Prostate gland (tissue), 2 donors: ENCODE measurements at regions not wholly inside any gene's neighbourhood (a gene's known extent, or its start where the extent isn't known, plus 50 kb on each side); places are given as distances from the start of the nearest gene placed in this dataset.
"Not testable (repeated sequence)": the region's sequence is repeated elsewhere in the genome, so short reads cannot be mapped to it uniquely, and the experiment has no call there.

Experiments used
- DNase-seq: peaks from one replicate; pipeline ENCODE4 v3.0.0-alpha.2; 2019; ENCODE audit warnings: low spot score
- H3K27ac ChIP-seq, 2 donors: fragments of 200-600 bp; sonication (generic); 2 replicates each; pipeline ENCODE4 v1.5.1; 2017 to 2019
- H3K27me3 ChIP-seq: fragments of 200-600 bp; sonication (generic); replicated peaks from 2 replicates; pipeline ENCODE4 v1.5.1; 2019; ENCODE audit not compliant: insufficient read depth
- H3K36me3 ChIP-seq, 2 donors: fragments of 200-600 bp; sonication (generic); 1 replicate in 1 of 2; 2 replicates in 1 of 2; pipeline versions ENCODE4 v1.5.1 to v1.8.1; 2017 to 2019
- H3K4me1 ChIP-seq: fragments of 200-600 bp; sonication (generic); replicated peaks from 2 replicates; pipeline ENCODE4 v1.5.1; 2019
- H3K4me3 ChIP-seq, 2 donors: fragments of 200-600 bp; sonication (generic); 2 replicates each; pipeline ENCODE4 v1.5.1; 2017 to 2019
- H3K9me3 ChIP-seq: fragments of 200-600 bp; sonication (generic); 2 replicates; pipeline ENCODE4 v1.5.1; 2017
- POLR2A ChIP-seq: fragments of 450-650 bp; IDR thresholded peaks from one replicate; pipeline ENCODE4 v1.6.1; 2016; ENCODE audit warnings: antibody characterized with exemption, mild to moderate bottlenecking
- POLR2AphosphoS5 ChIP-seq: sonication (generic); formaldehyde crosslinking; IDR thresholded peaks from one replicate; pipeline ENCODE4 v1.6.1; 2017; ENCODE audit warnings: antibody characterized with exemption
- WGBS: methylation state at CpG from one replicate; pipeline ENCODE4 v1.1.5; 2018; 5-methylcytosine and 5-hydroxymethylcytosine counted together
- intact Hi-C: fragments of 100-400 bp; cut with DNase I; formaldehyde crosslinking; loops from one replicate; pipeline ENCODE4 v1.14.2; 2022
- TF ChIP-seq, protein P1 (sequence below), 4 experiments: fragments of 200-600 bp in 2 of 4; fragments of 450-650 bp in 2 of 4; sonication (generic) in 2 of 4; IDR thresholded peaks; 1 replicate in 3 of 4; 2 replicates in 1 of 4; pipeline ENCODE4 v1.5.1; 2016 to 2019; ENCODE audit warnings: antibody characterized with exemption in 4 of 4, mild to moderate bottlenecking in 2 of 4, moderate library complexity in 2 of 4

DNA sequence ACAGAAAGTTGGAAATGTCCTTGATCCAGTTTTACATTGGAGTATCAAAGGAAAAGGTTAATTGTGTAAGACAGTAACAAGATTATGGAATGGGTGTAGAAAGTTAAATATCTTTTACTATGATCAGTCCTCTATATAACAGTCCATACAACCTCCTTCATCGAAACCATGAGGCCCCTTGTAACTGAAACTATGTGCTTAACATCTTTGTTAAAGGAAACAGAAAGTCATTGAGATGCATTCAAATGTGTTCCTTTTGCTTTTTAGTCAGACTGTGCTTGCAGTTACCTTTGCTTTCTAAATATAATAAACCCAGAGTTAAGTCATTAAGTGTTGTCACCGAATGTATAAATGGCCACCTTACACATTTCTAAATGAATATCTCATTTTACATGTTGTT, 1298.5 kb downstream of the ROBO2 start:
- WGBS, result 73% methylated on average over 2 of the region's 2 CpGs
- no peak for TF ChIP-seq POLR2AphosphoS5
- TF ChIP-seq, protein P1, sequence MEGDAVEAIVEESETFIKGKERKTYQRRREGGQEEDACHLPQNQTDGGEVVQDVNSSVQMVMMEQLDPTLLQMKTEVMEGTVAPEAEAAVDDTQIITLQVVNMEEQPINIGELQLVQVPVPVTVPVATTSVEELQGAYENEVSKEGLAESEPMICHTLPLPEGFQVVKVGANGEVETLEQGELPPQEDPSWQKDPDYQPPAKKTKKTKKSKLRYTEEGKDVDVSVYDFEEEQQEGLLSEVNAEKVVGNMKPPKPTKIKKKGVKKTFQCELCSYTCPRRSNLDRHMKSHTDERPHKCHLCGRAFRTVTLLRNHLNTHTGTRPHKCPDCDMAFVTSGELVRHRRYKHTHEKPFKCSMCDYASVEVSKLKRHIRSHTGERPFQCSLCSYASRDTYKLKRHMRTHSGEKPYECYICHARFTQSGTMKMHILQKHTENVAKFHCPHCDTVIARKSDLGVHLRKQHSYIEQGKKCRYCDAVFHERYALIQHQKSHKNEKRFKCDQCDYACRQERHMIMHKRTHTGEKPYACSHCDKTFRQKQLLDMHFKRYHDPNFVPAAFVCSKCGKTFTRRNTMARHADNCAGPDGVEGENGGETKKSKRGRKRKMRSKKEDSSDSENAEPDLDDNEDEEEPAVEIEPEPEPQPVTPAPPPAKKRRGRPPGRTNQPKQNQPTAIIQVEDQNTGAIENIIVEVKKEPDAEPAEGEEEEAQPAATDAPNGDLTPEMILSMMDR (IDR thresholded peaks at IDR 0.05), result no peak
- no peak for TF ChIP-seq POLR2A
- H3K4me3 ChIP-seq, result no peak overlapping the region
- H3K27ac ChIP-seq, result no peak overlapping the region
- no peaks in the 10 kb centered on the region for H3K36me3 ChIP-seq
- no peaks in the 10 kb centered on the region for H3K9me3 ChIP-seq
- no peak for DNase-seq
- no peaks in the 10 kb centered on the region for H3K4me1 ChIP-seq
- intact Hi-C loops, result no loop called here
- H3K27me3 ChIP-seq, result no peaks in the 10 kb centered on the region

DNA sequence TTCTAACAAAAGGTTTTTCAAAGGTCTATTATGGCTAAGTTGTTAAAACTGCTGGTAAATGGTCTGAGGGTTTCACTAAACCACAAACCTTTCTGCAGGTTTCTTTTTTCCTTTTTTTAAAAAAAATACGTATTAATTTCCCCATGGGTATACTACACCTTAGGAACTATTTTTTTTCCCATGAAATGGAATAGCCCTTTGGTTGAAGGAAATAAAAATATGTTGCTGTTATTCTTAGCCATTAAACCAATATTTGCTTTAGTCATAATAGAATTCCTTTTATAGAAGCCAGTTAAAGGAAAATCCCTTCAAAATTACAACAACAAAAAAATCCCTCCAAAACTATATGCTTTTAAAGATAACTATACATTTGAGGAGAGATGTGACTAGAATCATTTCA, 1303.3 kb downstream of the ROBO2 start:
- H3K9me3 ChIP-seq, result no peaks in the 10 kb centered on the region
- no peaks in the 10 kb centered on the region for H3K4me1 ChIP-seq
- no peak overlapping the region for H3K27ac ChIP-seq
- H3K36me3 ChIP-seq, result no peaks in the 10 kb centered on the region
- intact Hi-C loops, result no loop called here
- no peak overlapping the region for H3K4me3 ChIP-seq
- H3K27me3 ChIP-seq, result no peaks in the 10 kb centered on the region
- 41% methylated on average over 1 of the region's 1 CpG for WGBS
- TF ChIP-seq, protein P1 (IDR thresholded peaks at IDR 0.05), result no peak
- TF ChIP-seq POLR2A, result no peak
- no peak for DNase-seq

DNA sequence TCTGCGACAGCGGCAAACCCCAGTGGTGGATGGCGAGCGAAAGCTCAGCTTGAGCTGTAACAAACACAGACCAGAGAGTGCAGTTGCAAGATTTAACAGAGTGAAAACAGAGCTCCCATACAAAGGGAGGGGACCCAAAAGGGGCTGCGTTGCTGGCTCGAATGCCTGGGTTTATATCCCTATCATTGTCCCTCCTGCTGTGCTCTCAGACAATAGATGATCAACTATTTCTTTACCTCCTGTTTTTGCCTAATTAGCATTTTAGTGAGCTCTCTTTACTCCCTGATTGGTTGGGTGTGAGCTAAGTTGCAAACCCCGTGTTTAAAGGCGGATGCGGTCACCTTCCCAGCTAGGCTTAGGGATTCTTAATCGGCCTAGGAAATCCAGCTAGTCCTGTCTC, 1304.4 kb downstream of the ROBO2 start:
- intact Hi-C loops, result not testable (repeated sequence)
- WGBS, result 88% methylated on average over 10 of the region's 10 CpGs

DNA sequence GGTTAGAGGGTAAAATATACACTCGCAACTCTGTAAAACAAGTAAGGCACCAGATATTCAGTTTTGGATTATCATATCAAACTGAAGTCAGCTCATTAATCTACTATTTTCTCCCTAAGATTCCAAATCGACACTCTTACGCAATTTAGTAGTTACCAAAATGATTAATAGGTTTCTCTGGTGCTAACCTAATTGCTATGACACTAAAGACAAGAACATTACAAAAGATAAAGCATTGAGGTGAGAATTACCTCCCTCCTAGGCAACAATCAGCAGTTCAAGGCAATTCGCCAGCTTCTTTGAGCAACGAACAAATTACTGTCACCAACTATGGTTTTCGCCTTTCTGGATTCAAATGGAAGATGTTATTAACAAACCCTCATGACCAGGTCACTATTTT, 1305.0 kb downstream of the ROBO2 start:
- Histone ChIP-seq H3K36me3 (no peaks in the 10 kb centered on the region), H3K9me3 (no peaks in the 10 kb centered on the region), H3K27ac (no peak overlapping the region), H3K4me3 (no peak overlapping the region), H3K4me1 (no peaks in the 10 kb centered on the region), H3K27me3 (no peaks in the 10 kb centered on the region)
- no peak for DNase-seq
- TF ChIP-seq, protein P1 (IDR thresholded peaks at IDR 0.05), result no peak
- TF ChIP-seq POLR2AphosphoS5, result no peak
- no peak for TF ChIP-seq POLR2A
- intact Hi-C loops, result no loop called here
- 84% methylated on average over 6 of the region's 6 CpGs for WGBS

More for the DNA sequence above, 1304.4 kb downstream of the ROBO2 start:
- H3K36me3 ChIP-seq, H3K27me3 ChIP-seq, H3K27ac ChIP-seq, H3K4me3 ChIP-seq, H3K9me3 ChIP-seq, DNase-seq, H3K4me1 ChIP-seq: not testable (repeated sequence)

DNA sequence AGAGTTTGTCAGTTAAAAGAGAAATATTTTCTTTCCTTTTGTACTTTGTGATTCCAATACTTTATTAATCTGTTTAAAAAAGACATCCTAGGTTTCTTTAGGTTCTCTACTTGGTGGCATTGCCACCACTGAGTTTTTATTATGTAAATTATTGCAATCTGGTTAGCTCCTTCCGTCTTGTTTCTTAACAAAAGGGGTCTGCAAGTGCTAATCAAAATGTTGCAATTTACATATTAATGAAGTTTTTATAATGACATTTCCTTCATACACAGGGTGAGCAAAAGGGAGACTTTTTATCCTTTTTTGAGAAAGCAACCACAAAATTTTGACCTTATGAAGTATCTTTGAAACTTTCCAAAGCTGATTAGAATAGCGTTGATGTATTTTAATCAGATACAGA, 1307.3 kb downstream of the ROBO2 start:
- 85% methylated on average over 2 of the region's 2 CpGs for WGBS
- H3K4me3 ChIP-seq, result no peak overlapping the region
- TF ChIP-seq, protein P1 (IDR thresholded peaks at IDR 0.05), result no peak
- TF ChIP-seq POLR2AphosphoS5 (no peak), POLR2A (no peak)
- H3K27me3 ChIP-seq, result no peaks in the 10 kb centered on the region
- H3K4me1 ChIP-seq, result no peaks in the 10 kb centered on the region
- H3K36me3 ChIP-seq, result no peaks in the 10 kb centered on the region
- intact Hi-C loops, result no loop called here
- no peaks in the 10 kb centered on the region for H3K9me3 ChIP-seq
- no peak for DNase-seq
- H3K27ac ChIP-seq, result no peak overlapping the region
